ENCODE measurements at regions not wholly inside any gene's neighbourhood (a gene's known extent, or its start where the extent isn't known, plus 50 kb on each side); places are given as distances from the start of the nearest gene placed in this dataset.

GRCh38 chr13:75197803-75198202 is 284.2 kb downstream of the TBC1D4 start:
- no peak for TF ChIP-seq CTCF (IDR thresholded peaks at IDR 0.05; ENCODE audit: insufficient read depth, low read depth, low read length)
- no peak overlapping the region for H3K4me3 ChIP-seq (ENCODE audit: low read depth, low read length)
- DNase-seq (ENCODE audit: low read depth): no peak

- no peak overlapping the region for H3K4me3 ChIP-seq (ENCODE audit: low read depth, low read length)
- DNase-seq (ENCODE audit: low read depth): peak; percentile 74
Measured at GRCh38 chr13:75196147-75196837, 285.7 kb downstream of the TBC1D4 start.

GRCh38 chr13:75195495-75196146 is 286.3 kb downstream of the TBC1D4 start:
- DNase-seq (ENCODE audit: low read depth): peak; percentile 4
- no peak for TF ChIP-seq CTCF (IDR thresholded peaks at IDR 0.05; ENCODE audit: insufficient read depth, low read depth, low read length)
- no peak overlapping the region for H3K4me3 ChIP-seq (ENCODE audit: low read depth, low read length)

More at GRCh38 chr13:75196147-75196837, 285.7 kb downstream of the TBC1D4 start:
- TF ChIP-seq CTCF (IDR thresholded peaks at IDR 0.05; ENCODE audit: insufficient read depth, low read depth, low read length): no peak

GRCh38 chr13:75194717-75195462 is 287.1 kb downstream of the TBC1D4 start:
- TF ChIP-seq CTCF (IDR thresholded peaks at IDR 0.05; ENCODE audit: insufficient read depth, low read depth, low read length): no peak
- H3K4me3 ChIP-seq (ENCODE audit: low read depth, low read length): no peak overlapping the region
- DNase-seq (ENCODE audit: low read depth): no peak

- no peak overlapping the region for H3K4me3 ChIP-seq (ENCODE audit: low read depth, low read length)
- peak; percentile 3 for DNase-seq (ENCODE audit: low read depth)
- no peak for TF ChIP-seq CTCF (IDR thresholded peaks at IDR 0.05; ENCODE audit: insufficient read depth, low read depth, low read length)
Measured at GRCh38 chr13:75186379-75186778, 295.6 kb downstream of the TBC1D4 start.

- DNase-seq (ENCODE audit: low read depth): peak; percentile 32
- TF ChIP-seq CTCF (IDR thresholded peaks at IDR 0.05; ENCODE audit: insufficient read depth, low read depth, low read length): no peak
- H3K4me3 ChIP-seq (ENCODE audit: low read depth, low read length): no peak overlapping the region
Measured at GRCh38 chr13:75181906-75182305, 300.1 kb downstream of the TBC1D4 start.

All from fibroblast of villous mesenchyme (primary cell).